ENCODE measurements at regions not wholly inside any gene's neighbourhood (a gene's known extent, or its start where the extent isn't known, plus 50 kb on each side); places are given as distances from the start of the nearest gene placed in this dataset.

DNA sequence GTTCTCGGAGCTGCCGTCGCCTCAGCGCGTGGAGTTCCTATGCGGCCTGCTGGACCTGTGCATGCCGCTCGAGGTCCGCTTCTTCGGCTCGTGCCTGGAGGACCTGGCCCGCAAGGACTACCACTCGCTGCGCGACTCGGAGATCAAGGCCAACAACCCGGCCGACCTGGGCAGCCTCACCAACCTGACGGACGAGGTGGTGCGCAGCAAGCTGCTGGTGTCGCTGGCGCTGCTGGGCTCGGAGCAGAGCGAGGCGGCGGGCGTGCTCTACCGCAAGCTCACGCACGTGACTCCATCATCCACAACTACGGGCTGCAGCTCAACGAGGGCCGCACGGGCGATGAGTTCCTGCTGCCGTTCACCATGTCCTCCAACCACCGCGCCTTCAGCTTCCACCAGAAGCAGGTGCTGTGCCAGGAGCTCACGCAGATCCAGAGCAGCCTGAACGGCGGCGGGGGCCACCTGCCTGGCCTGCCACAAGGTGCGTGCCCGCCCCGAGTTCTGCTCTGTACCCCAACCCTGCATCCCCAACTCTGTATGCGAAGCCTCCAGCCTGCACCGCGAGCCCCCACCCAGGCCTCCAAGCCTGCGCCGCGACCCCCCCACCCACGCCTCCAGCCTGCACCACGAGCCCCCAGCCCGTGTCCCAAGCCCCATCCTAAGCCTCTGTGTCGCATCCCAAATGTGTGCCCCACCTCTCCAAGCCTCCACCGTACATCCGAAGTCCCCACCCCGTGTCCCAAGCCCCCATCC, 178.2 kb downstream of the OR4M2 start:
- no peak for TF ChIP-seq CTCF (IDR thresholded peaks at IDR 0.05 in 8 of 11, conservative IDR thresholded peaks at IDR 0.05 in 3 of 11)
- TF ChIP-seq POLR2A (IDR thresholded peaks at IDR 0.05): no peak
- no peak for TF ChIP-seq POLR2AphosphoS5 (IDR thresholded peaks at IDR 0.05)

All from spleen (tissue), 7 donors.